Right renal pelvis (tissue), 4 donors: ENCODE measurements at regions not wholly inside any gene's neighbourhood (a gene's known extent, or its start where the extent isn't known, plus 50 kb on each side); places are given as distances from the start of the nearest gene placed in this dataset.
"Not testable (repeated sequence)": the region's sequence is repeated elsewhere in the genome, so short reads cannot be mapped to it uniquely, and the experiment has no call there.

Source experiments
- DNase-seq, 4 donors: peaks; one replicate each; pipeline ENCODE4 v3.0.0-alpha.2; 2013; ENCODE audit warnings: low read depth in 4 of 4, low spot score in 3 of 4, missing footprints in 1 of 4

DNA sequence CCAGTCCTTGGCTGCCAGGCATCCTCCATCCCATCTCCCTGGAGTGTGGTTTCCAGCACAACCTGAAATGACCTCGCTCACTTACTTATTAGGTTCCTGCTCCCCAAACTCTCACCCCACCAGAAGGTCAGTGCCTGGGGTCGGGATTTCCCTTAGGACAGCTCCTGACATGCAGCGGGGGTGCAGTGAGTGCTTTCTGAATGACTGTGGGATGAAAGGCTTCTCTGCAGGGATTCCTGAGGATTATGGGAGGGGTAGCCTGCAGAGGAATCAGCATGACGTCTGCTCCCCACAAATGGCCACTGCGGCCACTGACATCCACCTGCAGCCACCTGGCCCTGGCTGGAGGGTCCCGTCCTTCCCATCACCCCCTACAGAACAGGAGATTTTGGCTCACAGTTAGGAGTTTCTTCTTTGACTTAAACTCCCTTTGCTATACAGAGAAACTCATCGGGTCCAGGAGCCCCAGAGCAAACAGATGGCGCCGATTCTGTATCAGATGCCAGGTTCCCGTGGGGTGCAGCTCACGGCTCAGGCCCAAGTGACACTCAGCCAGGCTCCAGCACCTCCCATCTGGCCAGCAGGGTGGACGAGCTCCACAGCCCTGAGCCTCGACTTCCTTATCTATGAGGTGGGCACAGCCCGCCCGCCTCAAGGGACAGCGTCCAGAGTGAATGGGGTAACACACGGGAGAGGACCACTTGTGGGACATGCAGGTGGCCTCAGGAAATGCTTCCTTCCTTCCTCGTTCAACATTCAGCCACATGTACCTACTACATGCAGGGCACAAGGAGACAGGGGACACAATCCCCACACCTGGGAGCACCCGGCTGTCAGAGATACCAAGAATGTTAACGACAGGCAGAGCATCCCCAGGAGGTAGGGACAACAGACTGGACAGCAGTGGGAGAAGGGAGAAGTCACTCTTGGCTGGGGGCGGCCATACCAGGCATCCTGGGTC is 69.8 kb downstream of the RMI2 start:
- no peak for DNase-seq

DNA sequence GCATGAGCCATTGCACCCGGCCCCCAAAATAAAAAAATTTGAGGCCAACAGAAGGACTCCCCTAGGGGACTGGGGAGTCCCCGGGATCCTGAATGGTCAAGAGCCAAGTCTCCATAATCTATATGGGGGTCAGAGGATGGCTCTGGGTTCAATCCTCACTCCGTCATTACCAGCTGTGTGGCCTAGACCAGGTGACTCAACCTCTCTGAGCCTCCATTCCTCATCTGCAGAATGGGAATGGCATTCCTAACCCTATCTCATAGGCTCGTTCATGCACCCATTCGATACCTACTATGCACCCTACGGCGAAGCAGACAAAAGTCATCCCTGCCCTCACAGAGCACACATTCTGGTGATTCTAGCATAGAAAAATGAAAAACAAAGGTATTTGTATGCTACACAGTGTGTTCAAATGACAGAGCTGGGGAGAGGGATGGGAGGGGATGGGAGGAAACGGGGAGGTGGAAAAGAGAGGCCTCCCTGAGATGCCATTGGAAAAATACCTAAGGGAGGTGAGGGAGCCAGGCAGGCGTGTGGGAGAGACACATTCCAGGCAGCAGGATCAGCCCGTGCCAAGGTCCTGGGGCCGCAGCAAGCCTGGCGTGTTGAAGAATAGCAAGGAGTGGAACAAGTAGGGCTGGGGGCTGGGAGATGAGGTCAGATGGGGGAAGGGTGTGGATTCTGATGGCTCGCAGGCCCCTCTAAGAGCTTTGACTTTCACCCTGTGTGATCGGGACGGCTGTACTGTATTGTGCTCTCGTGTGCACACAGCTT is 71.2 kb downstream of the RMI2 start:
- DNase-seq, result no peak

DNA sequence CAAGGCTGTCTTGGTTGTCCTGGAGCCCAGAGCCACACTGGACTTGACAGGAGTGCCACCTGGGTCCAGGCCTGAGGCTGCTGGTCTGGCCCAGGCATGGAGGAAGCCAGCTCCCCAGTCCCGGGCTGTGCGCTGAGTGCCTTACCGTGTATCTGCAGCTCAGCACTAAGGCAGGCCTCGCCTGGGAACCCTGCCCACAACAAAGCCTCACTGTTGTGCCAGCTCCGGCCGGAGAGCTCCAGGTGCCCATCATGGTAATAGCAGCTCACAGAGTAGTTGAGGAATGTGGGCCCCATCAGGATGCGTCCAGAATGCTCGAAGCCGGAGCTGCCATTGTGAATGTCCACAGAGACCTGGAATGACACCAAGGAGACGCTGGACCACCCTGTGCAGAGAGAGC is 72.2 kb downstream of the RMI2 start:
- no peak for DNase-seq

DNA sequence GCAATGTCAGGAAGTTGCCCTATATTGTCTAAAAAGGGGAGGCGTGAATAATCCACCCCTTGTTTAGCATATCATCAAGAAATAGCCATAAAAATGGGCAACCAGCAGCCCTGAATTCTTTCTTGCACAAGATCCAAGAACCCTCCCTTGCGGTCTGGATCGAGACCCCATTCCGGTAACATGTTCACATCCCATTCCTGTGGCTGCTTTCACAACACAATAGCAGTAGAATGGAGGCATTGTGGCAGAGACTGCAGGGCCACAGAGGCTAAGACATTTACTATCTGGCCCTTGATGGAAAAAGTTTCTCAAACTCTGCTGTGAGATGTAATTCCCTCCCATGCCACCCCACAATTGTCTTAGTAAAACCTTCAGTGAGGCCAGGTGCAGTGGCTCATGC is 73.2 kb downstream of the RMI2 start:
- DNase-seq, result no peak

DNA sequence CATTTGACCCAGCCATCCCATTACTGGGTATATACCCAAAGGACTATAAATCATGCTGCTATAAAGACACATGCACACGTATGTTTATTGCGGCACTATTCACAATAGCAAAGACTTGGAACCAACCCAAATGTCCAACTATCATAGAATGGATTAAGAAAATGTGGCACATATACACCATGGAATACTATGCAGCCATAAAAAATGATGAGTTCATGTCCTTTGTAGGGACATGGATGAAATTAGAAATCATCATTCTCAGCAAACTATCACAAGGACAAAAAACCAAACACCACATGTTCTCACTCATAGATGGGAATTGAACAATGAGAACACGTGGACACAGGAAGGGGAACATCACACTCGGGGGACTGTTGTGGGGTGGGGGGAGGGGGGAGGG is 74.8 kb downstream of the RMI2 start:
- not testable (repeated sequence) for DNase-seq

DNA sequence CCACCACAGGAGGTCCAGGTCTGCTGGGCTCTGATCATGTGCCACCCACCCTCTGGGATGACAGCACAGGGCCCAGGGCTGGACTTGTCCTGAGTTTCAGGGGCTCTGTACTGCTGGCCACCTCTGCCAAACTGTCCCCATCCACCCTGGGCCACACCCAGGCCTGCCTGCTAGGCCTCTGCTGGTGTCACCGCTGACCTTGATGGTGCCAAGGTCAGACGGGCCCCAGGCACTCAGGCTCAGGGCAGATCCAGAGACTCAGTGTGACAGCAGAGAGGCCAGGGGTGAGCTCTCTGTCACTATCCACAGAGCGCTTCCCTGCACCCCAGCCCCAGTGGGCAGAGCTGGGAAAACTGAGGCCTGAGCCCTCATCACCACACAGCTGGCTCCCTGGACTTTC is 75.6 kb downstream of the RMI2 start:
- DNase-seq, result no peak

DNA sequence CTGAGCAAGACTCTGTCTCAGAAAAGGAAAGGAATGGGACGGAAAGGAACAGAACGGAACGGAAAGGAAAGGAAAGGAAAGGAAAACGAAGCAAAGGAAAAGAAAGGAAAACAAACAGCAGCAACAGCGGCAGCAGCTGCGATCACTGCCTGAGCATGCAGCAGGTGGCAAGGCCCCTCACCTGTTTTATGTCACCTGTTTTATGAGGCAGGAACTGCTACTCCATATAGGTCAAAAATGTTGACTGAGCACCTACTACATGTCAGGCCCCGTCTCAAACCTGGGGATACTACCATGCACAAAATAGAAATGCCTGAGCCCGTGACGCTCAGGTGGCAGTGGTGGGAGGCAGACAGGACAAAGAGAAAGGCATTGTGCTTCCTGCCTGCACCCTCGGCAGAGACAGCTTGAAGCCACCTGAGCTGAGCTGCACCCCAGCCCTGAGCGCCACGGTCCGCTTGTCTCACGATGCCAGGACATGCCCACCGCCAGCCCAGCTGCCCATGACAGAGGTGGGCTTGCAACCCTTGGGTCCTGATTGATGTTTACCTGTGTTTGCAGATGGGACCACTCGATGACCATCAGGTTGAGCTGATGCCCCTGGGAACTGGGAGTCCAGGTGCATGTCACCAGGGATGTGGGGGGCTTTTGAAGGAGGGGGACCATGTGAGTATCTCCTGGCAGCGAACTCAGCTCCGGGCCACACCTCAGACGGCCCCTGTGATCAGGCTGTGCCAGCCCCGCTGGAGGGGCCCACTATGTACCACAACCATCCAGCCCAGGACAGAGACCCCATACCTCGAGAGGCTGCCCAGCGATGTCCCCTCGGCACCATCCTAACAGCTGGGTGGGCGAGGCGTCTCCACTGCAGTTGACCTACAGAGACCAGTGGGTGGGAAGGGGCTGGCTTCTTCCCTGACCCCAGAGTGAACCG is 77.4 kb downstream of the RMI2 start:
- no peak for DNase-seq

DNA sequence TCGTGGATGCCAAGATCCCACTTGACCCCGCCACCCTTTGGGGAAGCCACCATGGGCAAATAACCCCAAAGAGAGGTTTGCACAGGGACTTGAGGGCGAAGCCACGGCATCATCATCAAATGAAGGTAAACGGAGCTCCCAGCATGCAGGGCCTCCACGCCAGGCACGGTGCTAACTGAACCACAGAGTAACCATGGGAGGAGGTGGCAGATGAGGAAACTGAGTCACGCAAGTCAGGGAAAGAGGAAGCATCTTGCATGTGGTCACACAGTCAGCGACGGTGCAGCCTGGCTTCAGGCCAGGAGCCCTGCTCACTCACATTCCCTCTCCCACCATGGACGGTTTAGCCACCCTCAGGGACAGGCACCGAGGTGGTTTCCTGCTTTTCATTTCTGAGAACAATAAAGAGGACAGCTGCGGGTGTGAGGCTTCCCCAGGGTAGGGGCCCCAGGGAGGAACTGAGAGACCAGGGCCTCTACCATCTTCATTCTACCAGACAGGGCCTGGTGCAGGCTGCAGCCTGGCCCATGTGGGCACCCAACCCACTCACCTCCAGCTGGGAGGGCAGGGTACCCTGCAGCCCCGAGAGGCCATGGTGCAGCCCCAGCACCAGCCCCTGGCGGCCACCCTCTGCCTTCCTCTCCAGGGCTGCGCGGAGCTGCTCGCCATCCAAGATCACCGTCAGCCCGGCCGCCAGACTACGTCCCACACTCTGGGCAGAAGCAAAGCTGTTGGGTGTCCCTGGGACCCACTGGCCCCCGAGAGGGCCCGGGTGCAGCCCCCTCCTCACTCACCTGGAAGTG is 78.3 kb downstream of the RMI2 start:
- no peak for DNase-seq

DNA sequence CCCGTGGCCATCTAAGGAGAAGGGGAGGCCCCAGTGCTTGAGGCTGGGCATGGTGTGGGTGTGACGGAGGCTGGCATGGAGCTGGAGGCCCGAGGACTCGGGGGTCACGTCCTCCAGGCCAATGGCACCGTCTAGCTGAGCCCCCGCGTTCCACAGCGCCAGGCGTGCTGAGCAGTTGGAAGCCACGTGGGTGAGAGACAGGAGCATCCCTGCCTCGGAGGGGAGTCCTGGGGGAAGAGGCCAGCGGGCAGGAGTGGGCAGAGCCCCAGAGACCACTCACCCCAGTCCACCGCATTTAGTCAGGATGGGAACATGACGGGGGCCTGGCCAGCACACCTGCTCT is 78.8 kb downstream of the RMI2 start:
- no peak for DNase-seq

DNA sequence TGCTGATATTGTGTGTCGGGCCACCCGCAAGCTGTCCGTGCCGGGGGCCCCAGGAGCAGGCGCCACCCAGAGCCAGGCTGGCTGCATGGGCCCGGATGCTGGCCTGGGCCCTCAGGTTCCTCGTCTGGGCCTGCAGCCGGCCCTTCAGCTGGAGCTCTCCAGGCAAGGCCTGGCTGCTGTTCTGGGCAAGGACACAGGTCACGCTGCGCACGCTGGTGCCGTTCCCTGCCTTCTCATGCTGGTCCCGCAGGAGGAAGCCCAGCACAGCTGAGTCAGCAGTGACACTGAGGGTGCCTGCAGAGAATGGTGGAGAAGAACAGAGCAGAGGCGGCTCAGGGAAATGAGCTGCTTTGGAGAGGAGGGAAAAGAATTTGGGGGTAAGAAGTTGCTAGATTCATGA is 79.9 kb downstream of the RMI2 start:
- DNase-seq, result no peak

DNA sequence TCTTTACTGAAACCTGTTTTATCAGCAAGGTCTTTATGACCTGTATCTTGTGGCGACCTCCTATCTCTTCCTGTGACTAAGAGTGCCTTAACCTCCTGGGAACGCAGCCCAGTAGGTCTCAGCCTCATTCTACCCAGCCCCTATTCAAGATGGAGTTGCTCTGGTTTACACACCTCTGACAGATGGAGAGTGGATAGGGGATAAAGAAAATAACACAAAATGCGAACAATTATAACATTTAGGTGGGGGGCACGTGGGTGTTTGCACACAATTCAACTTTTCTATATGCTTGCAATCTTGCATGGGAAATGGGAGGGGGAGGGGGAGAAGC is 83.3 kb downstream of the RMI2 start:
- DNase-seq, result no peak

DNA sequence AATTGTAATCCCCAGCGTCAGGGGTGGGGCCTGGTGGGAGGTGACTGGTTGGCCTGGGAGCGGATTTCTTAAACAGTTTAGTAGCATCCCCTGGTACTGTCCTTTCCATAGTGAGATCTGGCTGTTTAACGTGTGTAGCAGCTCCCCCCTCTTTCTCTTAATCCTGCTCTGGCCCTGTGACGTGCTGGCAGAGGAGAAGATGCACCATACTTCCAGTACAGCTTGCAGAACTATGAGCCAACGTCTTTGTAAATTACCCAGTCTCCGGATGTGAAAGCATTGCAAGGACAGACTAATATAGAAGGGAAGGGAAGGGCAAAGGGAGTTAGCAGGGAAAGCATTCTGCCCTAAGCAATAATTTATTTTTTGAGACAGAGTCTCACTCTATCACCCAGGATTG is 83.9 kb downstream of the RMI2 start:
- DNase-seq, result no peak

DNA sequence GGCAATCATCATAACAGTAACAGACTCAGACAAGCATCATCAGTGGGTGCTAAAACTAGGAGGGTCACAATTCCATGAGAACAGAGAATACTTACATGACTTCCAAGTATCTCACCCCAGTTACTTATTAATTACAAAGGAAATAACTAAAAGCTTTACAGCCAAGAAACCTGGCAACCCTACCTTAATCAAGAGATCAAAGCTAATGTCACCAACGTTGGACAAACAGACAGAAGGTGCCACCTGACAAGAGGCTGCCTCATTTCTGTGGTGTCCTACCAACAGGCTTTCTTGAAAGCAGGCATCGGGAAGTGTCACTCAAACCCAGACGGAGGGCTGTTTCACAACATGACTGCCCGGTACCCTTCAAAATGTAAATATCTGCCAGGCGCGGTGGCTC is 84.6 kb downstream of the RMI2 start:
- no peak for DNase-seq

DNA sequence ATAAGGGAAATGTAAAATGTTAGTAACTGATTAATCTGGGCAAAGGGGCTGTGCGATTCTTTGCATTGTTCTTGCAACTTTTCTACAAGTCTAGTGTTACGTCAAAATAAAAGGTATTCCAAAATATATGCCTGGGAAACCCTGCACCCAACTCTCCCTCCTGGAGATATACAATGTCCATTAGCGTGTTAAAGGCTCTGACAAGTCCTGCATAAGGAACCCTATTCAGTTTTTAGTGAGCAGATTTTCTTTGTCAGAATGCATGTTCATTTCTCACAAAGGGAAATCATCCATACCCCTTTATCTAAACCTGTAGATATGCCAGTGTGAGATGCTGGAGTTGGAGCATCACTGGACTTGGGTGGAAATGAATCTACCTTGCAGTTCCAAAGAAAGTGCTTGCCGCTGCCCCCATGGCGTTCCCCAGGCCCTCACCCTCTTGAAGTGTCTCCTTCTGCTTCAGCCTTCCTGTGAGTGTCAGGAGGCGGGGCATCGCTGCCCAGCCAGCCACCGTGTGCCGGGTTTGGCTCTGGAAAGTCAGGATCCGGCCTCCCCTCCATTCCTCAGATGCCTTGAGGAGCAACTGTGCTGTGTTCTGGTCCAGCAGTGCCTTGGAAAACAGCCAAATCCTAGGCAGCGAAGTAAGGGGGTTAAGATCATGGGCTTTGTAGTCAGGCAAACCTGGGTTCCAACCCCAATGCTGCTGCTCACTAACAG is 85.5 kb downstream of the RMI2 start:
- no peak for DNase-seq

DNA sequence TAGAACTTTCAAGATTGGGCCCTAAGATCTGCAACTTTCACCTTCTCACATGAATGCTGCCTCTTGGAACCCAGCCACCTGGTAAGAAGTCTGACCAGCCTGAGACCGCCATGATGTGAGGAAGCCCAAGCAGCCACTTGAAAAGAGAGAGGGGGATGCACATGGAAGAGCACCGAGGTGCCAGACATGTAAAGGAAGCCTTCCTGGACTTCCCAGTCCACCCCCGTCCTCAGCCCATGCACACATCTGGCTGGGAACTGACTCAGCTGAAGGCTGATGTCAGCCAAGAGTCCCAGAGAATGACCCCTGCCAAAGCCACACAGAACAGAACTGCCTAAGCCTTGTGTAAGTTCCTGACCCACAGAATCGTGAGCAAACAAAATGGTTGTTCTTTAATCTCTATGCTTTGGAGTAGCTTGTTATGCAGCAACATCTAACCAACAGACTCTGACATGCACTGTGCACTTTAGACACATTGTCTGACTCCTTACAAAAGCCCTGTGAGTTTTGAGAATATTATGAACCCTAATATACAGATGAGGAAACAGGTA is 86.7 kb downstream of the RMI2 start:
- no peak for DNase-seq

DNA sequence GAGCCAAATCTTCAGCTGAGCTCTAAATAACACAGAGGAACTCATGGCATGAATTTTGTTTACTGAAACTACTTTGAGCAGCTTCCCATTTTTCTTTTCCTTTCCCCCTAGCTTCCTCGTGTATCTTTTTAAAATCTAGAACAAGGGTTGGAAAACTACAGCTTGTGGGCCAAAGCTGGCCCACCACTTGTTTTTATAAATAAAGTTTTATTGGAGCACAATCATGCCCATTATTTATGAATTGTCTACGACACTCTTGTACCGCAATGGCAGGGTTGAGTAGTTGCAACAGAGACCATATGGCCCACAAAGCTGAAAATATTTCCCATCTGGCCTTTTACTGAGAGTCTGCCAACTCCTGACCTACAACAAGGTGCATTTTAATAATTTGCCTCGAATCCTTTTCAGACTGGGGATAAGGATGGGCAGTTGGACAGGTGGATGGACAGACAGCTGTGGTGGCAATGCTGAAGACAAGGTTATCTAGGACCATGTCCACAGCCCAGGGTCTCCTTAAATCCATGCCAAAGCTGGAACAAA is 87.7 kb downstream of the RMI2 start:
- DNase-seq, result no peak

DNA sequence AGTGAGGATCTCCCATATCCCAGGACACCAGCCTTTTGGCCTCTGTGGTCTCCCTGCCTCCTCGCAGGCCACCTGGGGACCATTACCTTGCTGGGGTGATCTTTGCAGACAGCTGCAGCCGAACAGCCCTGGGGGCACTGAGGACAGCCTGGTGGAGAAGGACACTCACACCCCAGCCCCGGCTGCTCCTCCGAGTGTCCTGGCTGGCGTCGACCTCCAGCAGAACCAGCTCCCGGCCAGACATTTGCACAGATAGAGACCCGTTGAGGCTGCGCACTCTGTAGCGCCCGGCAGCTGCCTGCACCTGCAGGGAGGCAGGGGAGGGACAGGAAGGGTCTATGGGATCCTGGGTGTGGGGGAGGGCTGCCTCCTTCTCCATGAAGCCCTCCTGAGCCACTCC is 90.3 kb downstream of the RMI2 start:
- no peak for DNase-seq

DNA sequence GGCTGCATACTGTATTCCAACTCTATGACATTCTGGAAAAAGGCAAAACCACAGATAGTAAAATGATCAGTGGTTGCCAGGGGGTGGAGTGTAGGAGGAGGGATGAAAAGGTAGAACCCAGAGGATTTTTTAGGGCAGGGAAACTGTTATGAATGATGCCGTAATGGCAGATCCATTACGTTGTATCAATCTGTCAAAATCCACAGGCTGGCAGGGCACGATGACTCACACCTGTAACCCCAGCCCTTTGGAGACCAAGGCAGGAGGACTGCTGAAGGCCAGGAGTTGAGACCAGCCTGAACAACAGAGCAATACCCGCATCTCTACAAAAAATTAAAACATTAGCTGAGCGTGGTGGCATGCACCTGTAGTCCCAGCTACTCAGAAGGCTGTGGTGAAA is 91.8 kb downstream of the RMI2 start:
- no peak for DNase-seq
